MCF 10A (cell line): ENCODE measurements at regions not wholly inside any gene's neighbourhood (a gene's known extent, or its start where the extent isn't known, plus 50 kb on each side); places are given as distances from the start of the nearest gene placed in this dataset.

Experiments used
- BruUV-seq: library from RNA; stranded (reverse); fragments of 400-500 nt; replicated peaks from 2 replicates; lab custom pipeline; 2021; lab: Mats Ljungman, UMichigan
- CTCF ChIA-PET: fragments of 300-600 bp; sonication (Branson Sonifier 250); formaldehyde crosslinking; extraction: SDS; loops from one replicate; lab custom pipeline; 2021; ENCODE audit warnings: antibody characterized with exemption, inconsistent platforms; lab: Yijun Ruan, JAX
- POLR2A ChIA-PET: fragments of 300-600, 350-650 bp; sonication (Branson Sonifier 250); formaldehyde crosslinking; extraction: SDS; loops from one replicate; lab custom pipeline; 2020; ENCODE audit warnings: antibody characterized with exemption, inconsistent platforms; lab: Yijun Ruan, JAX
- DNase-seq: peaks from one replicate; pipeline ENCODE4 v3.0.0-alpha.2; 2018; ENCODE audit not compliant: unreplicated experiment
- H3K27ac Mint-ChIP-seq: one replicate; pipeline ENCODE4 v1.8.0; 2022; ENCODE audit warnings: mild to moderate bottlenecking, low read depth, mixed read lengths; ENCODE audit not compliant: unreplicated experiment
- H3K27me3 Mint-ChIP-seq: one replicate; pipeline ENCODE4 v1.8.0; 2022; ENCODE audit warnings: mixed read lengths; ENCODE audit not compliant: insufficient read depth, unreplicated experiment
- H3K36me3 Mint-ChIP-seq: one replicate; pipeline ENCODE4 v1.8.0; 2022; ENCODE audit warnings: mild to moderate bottlenecking, moderate library complexity, mixed read lengths; ENCODE audit not compliant: insufficient read depth, unreplicated experiment
- H3K4me1 Mint-ChIP-seq: one replicate; pipeline ENCODE4 v1.8.0; 2022; ENCODE audit warnings: mixed read lengths; ENCODE audit not compliant: insufficient read depth, unreplicated experiment
- H3K4me3 Mint-ChIP-seq: one replicate; pipeline ENCODE4 v1.8.0; 2022; ENCODE audit warnings: mild to moderate bottlenecking, moderate library complexity, mixed read lengths; ENCODE audit not compliant: unreplicated experiment
- H3K9me3 Mint-ChIP-seq: one replicate; pipeline ENCODE4 v1.8.0; 2022; ENCODE audit warnings: mixed read lengths; ENCODE audit not compliant: unreplicated experiment
- intact Hi-C: fragments of 100-400 bp; cut with micrococcal nuclease; formaldehyde crosslinking; loops from 2 replicates; pipeline ENCODE4 v1.14.1; 2022
- TF ChIP-seq, protein P1 (sequence below): fragments of 200-600 bp; IDR thresholded peaks from one replicate; pipeline ENCODE4 v1.8.0; 2022; ENCODE audit warnings: antibody characterized with exemption, mild to moderate bottlenecking; ENCODE audit not compliant: unreplicated experiment

DNA sequence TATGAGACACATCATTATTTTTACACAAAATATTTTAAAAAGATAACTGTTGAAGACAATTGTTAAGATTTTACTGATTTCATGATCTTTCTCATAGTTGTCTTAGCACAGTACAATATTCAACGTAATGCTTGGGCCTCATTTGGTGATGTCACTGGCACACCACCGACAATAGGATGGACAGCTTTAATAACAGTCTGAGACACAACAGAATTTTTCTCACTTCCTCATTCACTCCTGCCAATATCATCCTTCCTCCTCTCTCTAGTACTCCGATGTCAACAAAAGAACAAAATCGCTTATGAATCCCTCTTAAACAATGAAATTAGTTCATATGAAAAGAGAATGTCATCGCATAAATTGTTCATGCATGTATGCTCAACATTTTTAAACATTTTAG lies 461.9 kb upstream of the CDH7 start:
- H3K9me3 Mint-ChIP-seq, result peaks cover 7% of the 10 kb centered on the region
- CTCF ChIA-PET, result no interaction called here
- TF ChIP-seq, protein P1, sequence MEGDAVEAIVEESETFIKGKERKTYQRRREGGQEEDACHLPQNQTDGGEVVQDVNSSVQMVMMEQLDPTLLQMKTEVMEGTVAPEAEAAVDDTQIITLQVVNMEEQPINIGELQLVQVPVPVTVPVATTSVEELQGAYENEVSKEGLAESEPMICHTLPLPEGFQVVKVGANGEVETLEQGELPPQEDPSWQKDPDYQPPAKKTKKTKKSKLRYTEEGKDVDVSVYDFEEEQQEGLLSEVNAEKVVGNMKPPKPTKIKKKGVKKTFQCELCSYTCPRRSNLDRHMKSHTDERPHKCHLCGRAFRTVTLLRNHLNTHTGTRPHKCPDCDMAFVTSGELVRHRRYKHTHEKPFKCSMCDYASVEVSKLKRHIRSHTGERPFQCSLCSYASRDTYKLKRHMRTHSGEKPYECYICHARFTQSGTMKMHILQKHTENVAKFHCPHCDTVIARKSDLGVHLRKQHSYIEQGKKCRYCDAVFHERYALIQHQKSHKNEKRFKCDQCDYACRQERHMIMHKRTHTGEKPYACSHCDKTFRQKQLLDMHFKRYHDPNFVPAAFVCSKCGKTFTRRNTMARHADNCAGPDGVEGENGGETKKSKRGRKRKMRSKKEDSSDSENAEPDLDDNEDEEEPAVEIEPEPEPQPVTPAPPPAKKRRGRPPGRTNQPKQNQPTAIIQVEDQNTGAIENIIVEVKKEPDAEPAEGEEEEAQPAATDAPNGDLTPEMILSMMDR, result no peak
- intact Hi-C loops, result no loop called here
- POLR2A ChIA-PET, result no interaction called here
- H3K4me3 Mint-ChIP-seq, result no peak overlapping the region
- no peaks in the 10 kb centered on the region for H3K4me1 Mint-ChIP-seq
- BruUV-seq, result no TSS peak
- H3K27ac Mint-ChIP-seq, result no peak overlapping the region
- H3K27me3 Mint-ChIP-seq, result peaks cover 58% of the 10 kb centered on the region
- DNase-seq, result no peak
- H3K36me3 Mint-ChIP-seq, result no peaks in the 10 kb centered on the region

DNA sequence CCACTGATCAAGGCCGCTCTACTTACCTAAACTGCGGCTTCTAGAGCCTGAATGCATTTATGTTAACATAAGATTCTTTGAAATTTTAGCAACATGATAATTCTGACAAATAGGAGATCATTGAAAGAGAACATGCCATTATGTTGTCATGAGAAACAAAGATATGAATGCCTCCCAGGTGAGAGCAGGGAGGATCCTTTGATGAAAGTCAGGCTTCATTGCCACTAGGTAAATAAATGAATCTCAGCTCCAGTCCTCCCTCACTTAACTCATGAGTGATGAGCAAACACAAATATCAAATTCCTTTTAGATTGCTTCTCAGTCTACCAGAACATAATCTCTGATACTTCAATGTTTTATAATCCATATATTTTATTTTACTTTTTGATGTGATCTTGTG lies 463.2 kb upstream of the CDH7 start:
- ChIA-PET CTCF (no interaction called here), POLR2A (no interaction called here)
- Mint-ChIP-seq H3K4me3 (no peak overlapping the region), H3K36me3 (no peaks in the 10 kb centered on the region), H3K27ac (no peak overlapping the region), H3K4me1 (no peaks in the 10 kb centered on the region), H3K27me3 (peaks cover 65% of the 10 kb centered on the region), H3K9me3 (peaks cover 7% of the 10 kb centered on the region)
- TF ChIP-seq, protein P1, result no peak
- no TSS peak for BruUV-seq
- intact Hi-C loops, result no loop called here
- no peak for DNase-seq

- H3K4me3 Mint-ChIP-seq, result no peak overlapping the region
- TF ChIP-seq, protein P1, result no peak
These were observed 468.7 kb upstream of the CDH7 start for GRCh38 chr18:65282096-65282495.

DNA sequence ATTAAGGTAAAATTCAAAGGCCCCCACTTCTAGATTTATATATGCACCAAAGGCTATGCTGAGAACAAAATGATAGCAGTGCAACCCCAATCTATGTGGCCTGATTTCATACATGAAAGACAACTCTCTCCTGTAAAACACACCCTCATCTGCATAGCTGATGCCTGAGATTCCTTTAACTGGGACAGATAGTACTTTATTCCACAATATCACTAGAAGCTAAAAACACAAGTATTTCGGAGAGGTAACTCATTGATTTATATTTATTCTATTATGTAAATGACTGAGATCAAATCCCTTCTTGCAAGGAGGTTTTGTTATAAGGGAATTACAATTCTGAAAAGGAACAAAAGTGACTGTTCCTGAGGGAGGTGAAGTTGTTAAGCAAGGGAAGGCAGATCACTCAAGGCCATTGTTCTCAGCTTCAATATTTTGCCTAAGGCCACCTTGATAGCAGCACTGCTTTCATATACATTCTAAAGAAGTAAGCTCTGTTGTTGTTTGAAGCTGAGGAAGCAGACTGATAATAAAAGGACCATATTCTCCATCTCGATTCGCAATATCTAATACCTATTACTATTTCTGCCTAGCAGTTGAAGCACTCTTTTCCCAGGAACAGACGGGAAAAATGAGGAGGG lies 471.0 kb upstream of the CDH7 start:
- Mint-ChIP-seq H3K27me3 (peaks cover 75% of the 10 kb centered on the region), H3K27ac (no peak overlapping the region), H3K4me1 (no peaks in the 10 kb centered on the region), H3K4me3 (no peak overlapping the region), H3K36me3 (peaks cover 4% of the 10 kb centered on the region), H3K9me3 (peaks cover 7% of the 10 kb centered on the region)
- TF ChIP-seq, protein P1, result no peak
- ChIA-PET POLR2A (no interaction called here), CTCF (no interaction called here)
- intact Hi-C loops, result no loop called here
- no TSS peak for BruUV-seq
- DNase-seq, result no peak

More at GRCh38 chr18:65282096-65282495, 468.7 kb upstream of the CDH7 start:
- no peaks in the 10 kb centered on the region for H3K4me1 Mint-ChIP-seq
- H3K9me3 Mint-ChIP-seq, result peaks cover 7% of the 10 kb centered on the region
- peaks cover 4% of the 10 kb centered on the region for H3K36me3 Mint-ChIP-seq
- intact Hi-C loops, result no loop called here
- H3K27ac Mint-ChIP-seq, result no peak overlapping the region
- CTCF ChIA-PET, result no interaction called here
- no peak for DNase-seq
- POLR2A ChIA-PET, result no interaction called here
- BruUV-seq, result no TSS peak
- peaks cover 84% of the 10 kb centered on the region for H3K27me3 Mint-ChIP-seq
